A673 (cell line): ENCODE measurements at regions not wholly inside any gene's neighbourhood (a gene's known extent, or its start where the extent isn't known, plus 50 kb on each side); places are given as distances from the start of the nearest gene placed in this dataset.

Source experiments
- BruUV-seq: library from RNA; stranded (reverse); fragments of 400-500 nt; replicated peaks from 2 replicates; lab custom pipeline; 2021; lab: Mats Ljungman, UMichigan
- CTCF ChIA-PET: fragments of 300-600 bp; sonication (Branson Sonifier 250); formaldehyde crosslinking; loops from one replicate; lab custom pipeline; 2022; ENCODE audit warnings: antibody characterized with exemption; lab: Charles Lee
- POLR2A ChIA-PET: fragments of 300-600 bp; sonication (Branson Sonifier 250); formaldehyde crosslinking; loops from one replicate; lab custom pipeline; 2022; ENCODE audit warnings: antibody characterized with exemption; ENCODE audit not compliant: low non-redundant PET; lab: Charles Lee
- DNase-seq: peaks from one replicate; pipeline ENCODE4 v3.0.0-alpha.2; 2015; ENCODE audit warnings: low spot score
- H3K27ac ChIP-seq: fragments of 200-600 bp; sonication (generic); 2 replicates; pipeline ENCODE4 v1.5.1; 2016; ENCODE audit warnings: mixed run types, low read depth, mild to moderate bottlenecking, mixed read lengths, antibody characterized with exemption, low read length; ENCODE audit not compliant: poor library complexity, severe bottlenecking
- H3K27me3 ChIP-seq: fragments of 200-600 bp; sonication (generic); replicated peaks from 2 replicates; pipeline ENCODE4 v1.6.1; 2017; ENCODE audit warnings: mixed run types, low read depth, mild to moderate bottlenecking, mixed read lengths, antibody characterized with exemption, low read length; ENCODE audit not compliant: insufficient read depth, poor library complexity
- H3K36me3 ChIP-seq: fragments of 200-600 bp; sonication (generic); 2 replicates; pipeline ENCODE4 v1.6.1; 2016; ENCODE audit warnings: mixed run types, mild to moderate bottlenecking, mixed read lengths, antibody characterized with exemption, low read length; ENCODE audit not compliant: insufficient read depth, poor library complexity, severe bottlenecking
- H3K4me1 ChIP-seq: fragments of 200-600 bp; sonication (generic); 2 replicates; pipeline ENCODE4 v1.6.1; 2017; ENCODE audit warnings: mixed run types, mild to moderate bottlenecking, mixed read lengths, antibody characterized with exemption, low read length; ENCODE audit not compliant: insufficient read depth, poor library complexity, severe bottlenecking
- H3K4me3 ChIP-seq: fragments of 200-600 bp; sonication (generic); 2 replicates; pipeline ENCODE4 v1.5.1; 2016; ENCODE audit warnings: low read depth, mixed run types, mild to moderate bottlenecking, mixed read lengths, low read length; ENCODE audit not compliant: poor library complexity, severe bottlenecking
- H3K9me3 ChIP-seq: fragments of 200-600 bp; sonication (generic); 2 replicates; pipeline ENCODE4 v1.6.1; 2016; ENCODE audit warnings: mixed run types, low read depth, mild to moderate bottlenecking, mixed read lengths, antibody characterized with exemption, low read length; ENCODE audit not compliant: poor library complexity, severe bottlenecking
- CTCF ChIP-seq: fragments of 300-800, 200-600 bp; sonication (generic); conservative IDR thresholded peaks from 2 replicates; pipeline ENCODE4 v1.5.1; 2017; ENCODE audit warnings: low read depth, mild to moderate bottlenecking, antibody characterized with exemption, low read length, moderate library complexity, mixed read lengths
- EZH2 ChIP-seq: fragments of 200-600 bp; sonication (generic); IDR thresholded peaks from 2 replicates; pipeline ENCODE4 v1.6.1; 2017; ENCODE audit warnings: borderline replicate concordance, low read depth, mild to moderate bottlenecking, mixed read lengths, antibody characterized with exemption, low read length; ENCODE audit not compliant: poor library complexity, severe bottlenecking
- intact Hi-C: fragments of 100-400 bp; cut with micrococcal nuclease; formaldehyde crosslinking; loops from one replicate; pipeline ENCODE4 v1.10.0; 2022; ENCODE audit not compliant: unreplicated experiment

GRCh38 chr4:44927399-44928380 lies 201.3 kb upstream of the GNPDA2 start:
- no peaks in the 10 kb centered on the region for H3K4me1 ChIP-seq
- H3K4me3 ChIP-seq, result no peak overlapping the region
- H3K27me3 ChIP-seq, result no peaks in the 10 kb centered on the region
- POLR2A ChIA-PET, result interaction anchor here (0.7 kb wide), 1 partner anchor 152 kb away, joined by 3 read pairs; no protein-coding TSS in a partner anchor
- intact Hi-C loops, result loop anchor here (2.0 to 5.0 kb wide), 2 partner anchors 515 to 1345 kb away; no protein-coding TSS in a partner anchor
- BruUV-seq, result no TSS peak
- no peaks in the 10 kb centered on the region for H3K36me3 ChIP-seq
- CTCF ChIA-PET, result no interaction called here
- DNase-seq, result peak; percentile 53
- H3K27ac ChIP-seq, result no peak overlapping the region
- H3K9me3 ChIP-seq, result no peaks in the 10 kb centered on the region
- TF ChIP-seq EZH2 (no peak), CTCF (peak; percentile 63)

GRCh38 chr4:44916411-44916810 lies 190.1 kb upstream of the GNPDA2 start:
- Histone ChIP-seq H3K9me3 (no peaks in the 10 kb centered on the region), H3K27me3 (no peaks in the 10 kb centered on the region), H3K4me1 (no peaks in the 10 kb centered on the region), H3K36me3 (no peaks in the 10 kb centered on the region), H3K4me3 (peak overlapping the region; percentile 33), H3K27ac (no peak overlapping the region)
- DNase-seq, result peak; percentile 43
- ChIA-PET CTCF (no interaction called here), POLR2A (interaction anchor here (0.7 kb wide), 1 partner anchor 61 kb away, joined by 3 read pairs; no protein-coding TSS in a partner anchor)
- TF ChIP-seq CTCF (no peak), EZH2 (no peak)
- intact Hi-C loops, result no loop called here
- no TSS peak for BruUV-seq

- Histone ChIP-seq H3K36me3 (no peaks in the 10 kb centered on the region), H3K4me1 (no peaks in the 10 kb centered on the region), H3K27ac (no peak overlapping the region), H3K4me3 (no peak overlapping the region), H3K9me3 (no peaks in the 10 kb centered on the region), H3K27me3 (no peaks in the 10 kb centered on the region)
- no TSS peak for BruUV-seq
- POLR2A ChIA-PET, result no interaction called here
- CTCF ChIA-PET, result no interaction called here
- DNase-seq, result no peak
- intact Hi-C loops, result no loop called here
- TF ChIP-seq CTCF (no peak), EZH2 (no peak)
Observed at GRCh38 chr4:44914748-44915147, 188.4 kb upstream of the GNPDA2 start.
